RWPE1 (cell line): ENCODE measurements at regions not wholly inside any gene's neighbourhood (a gene's known extent, or its start where the extent isn't known, plus 50 kb on each side); places are given as distances from the start of the nearest gene placed in this dataset.

ENCODE experiments used
- CTCF ChIA-PET: fragments of 350-600 bp; sonication (Branson Sonifier 250); formaldehyde crosslinking; extraction: SDS; loops from one replicate; lab custom pipeline; 2021; lab: Yijun Ruan, JAX
- POLR2A ChIA-PET: fragments of 400-600 bp; formaldehyde crosslinking; extraction: SDS; loops from one replicate; lab custom pipeline; 2020; ENCODE audit warnings: antibody characterized with exemption; ENCODE audit not compliant: low non-redundant PET; lab: Yijun Ruan, JAX
- DNase-seq: peaks from one replicate; pipeline ENCODE4 v3.0.0; 2012; ENCODE audit warnings: low spot score
- H3K27ac ChIP-seq: fragments of 450-650 bp; 2 replicates; pipeline ENCODE4 v1.5.1; 2017
- TF ChIP-seq, protein P1 (sequence below): fragments of 450-650 bp; conservative IDR thresholded peaks from 2 replicates; pipeline ENCODE4 v1.5.1; 2017; ENCODE audit warnings: low read depth, mild to moderate bottlenecking

- POLR2A ChIA-PET: no interaction called here
- no peak for DNase-seq
- H3K27ac ChIP-seq: no peak overlapping the region
- TF ChIP-seq, protein P1, sequence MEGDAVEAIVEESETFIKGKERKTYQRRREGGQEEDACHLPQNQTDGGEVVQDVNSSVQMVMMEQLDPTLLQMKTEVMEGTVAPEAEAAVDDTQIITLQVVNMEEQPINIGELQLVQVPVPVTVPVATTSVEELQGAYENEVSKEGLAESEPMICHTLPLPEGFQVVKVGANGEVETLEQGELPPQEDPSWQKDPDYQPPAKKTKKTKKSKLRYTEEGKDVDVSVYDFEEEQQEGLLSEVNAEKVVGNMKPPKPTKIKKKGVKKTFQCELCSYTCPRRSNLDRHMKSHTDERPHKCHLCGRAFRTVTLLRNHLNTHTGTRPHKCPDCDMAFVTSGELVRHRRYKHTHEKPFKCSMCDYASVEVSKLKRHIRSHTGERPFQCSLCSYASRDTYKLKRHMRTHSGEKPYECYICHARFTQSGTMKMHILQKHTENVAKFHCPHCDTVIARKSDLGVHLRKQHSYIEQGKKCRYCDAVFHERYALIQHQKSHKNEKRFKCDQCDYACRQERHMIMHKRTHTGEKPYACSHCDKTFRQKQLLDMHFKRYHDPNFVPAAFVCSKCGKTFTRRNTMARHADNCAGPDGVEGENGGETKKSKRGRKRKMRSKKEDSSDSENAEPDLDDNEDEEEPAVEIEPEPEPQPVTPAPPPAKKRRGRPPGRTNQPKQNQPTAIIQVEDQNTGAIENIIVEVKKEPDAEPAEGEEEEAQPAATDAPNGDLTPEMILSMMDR: no peak
- CTCF ChIA-PET: interaction anchor here (0.5 kb wide), 1 partner anchor 61 kb away, joined by 3 read pairs; no protein-coding TSS in a partner anchor
These were observed 84.5 kb downstream of the HRH4 start for GRCh38 chr18:24544949-24545348.

DNA sequence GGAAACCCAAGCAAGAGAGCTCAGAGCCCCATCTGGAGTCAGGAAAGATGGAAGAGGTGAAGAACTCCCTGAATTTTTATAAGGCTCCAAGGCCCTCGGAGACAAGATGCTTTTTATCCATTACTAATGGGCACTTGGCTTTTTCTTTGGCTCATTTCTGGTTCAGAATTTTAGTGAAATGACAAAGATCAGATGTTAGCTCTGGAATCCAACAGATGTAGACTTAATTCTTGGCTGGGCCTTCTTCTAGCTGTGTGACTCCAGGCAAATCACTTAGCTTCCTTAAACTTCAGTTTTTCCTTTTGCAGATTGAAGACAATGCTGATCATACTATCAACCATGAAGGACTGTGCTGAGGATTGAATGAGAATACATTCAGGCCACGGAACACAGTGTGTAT, 85.2 kb downstream of the HRH4 start:
- no peak overlapping the region for H3K27ac ChIP-seq
- ChIA-PET POLR2A (no interaction called here), CTCF (interaction anchor here (0.5 to 1.4 kb wide), 2 partner anchors 62 to 181 kb away, joined by 3 read pairs; no protein-coding TSS in a partner anchor)
- TF ChIP-seq, protein P1: no peak
- DNase-seq: no peak

DNA sequence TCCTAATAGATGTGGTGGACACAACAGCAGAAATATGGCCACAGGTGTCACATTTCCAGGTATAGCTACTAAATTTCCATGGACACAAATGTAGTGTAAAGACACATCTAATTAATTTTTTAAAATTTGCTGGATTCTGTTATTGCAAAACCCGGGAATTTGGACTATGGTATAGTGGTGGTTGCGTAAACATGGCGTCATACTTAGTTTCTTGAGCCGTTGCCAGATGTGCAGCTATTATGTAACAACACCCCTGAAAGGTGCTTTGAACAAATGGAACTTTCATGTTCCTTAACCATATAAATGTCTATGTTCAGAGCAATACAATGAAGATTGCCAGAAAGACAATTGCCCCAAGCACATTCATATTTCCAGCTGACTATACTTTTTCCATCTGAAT, 85.9 kb downstream of the HRH4 start:
- no peak for DNase-seq
- CTCF ChIA-PET: interaction anchor here (1.4 kb wide), 1 partner anchor 180 kb away, joined by 3 read pairs; no protein-coding TSS in a partner anchor
- POLR2A ChIA-PET: no interaction called here
- TF ChIP-seq, protein P1: no peak
- no peak overlapping the region for H3K27ac ChIP-seq

GRCh38 chr18:24548583-24548982, 88.1 kb downstream of the HRH4 start:
- CTCF ChIA-PET: no interaction called here
- DNase-seq: no peak
- POLR2A ChIA-PET: no interaction called here
- H3K27ac ChIP-seq: no peak overlapping the region
- TF ChIP-seq, protein P1: no peak

DNA sequence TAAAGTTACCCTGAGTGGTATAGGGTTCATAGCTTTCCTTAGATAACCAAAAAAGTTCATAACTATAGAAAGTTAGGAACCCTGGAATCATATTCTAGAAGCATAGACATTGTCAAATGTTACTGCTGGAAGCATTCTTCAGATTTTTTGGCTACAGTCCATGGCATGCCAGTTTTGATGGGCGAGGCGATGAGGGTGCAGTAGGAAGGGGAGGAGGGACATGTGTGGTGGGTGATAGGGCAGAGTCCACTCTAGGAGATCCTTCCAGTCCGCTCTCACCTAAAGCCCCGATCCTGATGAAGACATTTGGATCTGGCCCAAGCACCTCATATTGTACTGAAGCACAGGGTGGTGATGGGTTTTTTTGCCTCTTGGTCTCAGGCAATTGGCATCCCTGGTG, 91.8 kb downstream of the HRH4 start:
- no peak for DNase-seq
- TF ChIP-seq, protein P1: no peak
- POLR2A ChIA-PET: no interaction called here
- CTCF ChIA-PET: no interaction called here
- no peak overlapping the region for H3K27ac ChIP-seq

GRCh38 chr18:24553571-24554285, 93.3 kb downstream of the HRH4 start:
- CTCF ChIA-PET: interaction anchor here (0.6 kb wide), 2 partner anchors 11 to 48 kb away, joined by 3 to 7 read pairs; no protein-coding TSS in a partner anchor
- POLR2A ChIA-PET: no interaction called here

More at GRCh38 chr18:24553571-24554285, 93.3 kb downstream of the HRH4 start:
- no peak overlapping the region for H3K27ac ChIP-seq
- TF ChIP-seq, protein P1: no peak
- DNase-seq: no peak
